ENCODE measurements at regions not wholly inside any gene's neighbourhood (a gene's known extent, or its start where the extent isn't known, plus 50 kb on each side); places are given as distances from the start of the nearest gene placed in this dataset.

DNA sequence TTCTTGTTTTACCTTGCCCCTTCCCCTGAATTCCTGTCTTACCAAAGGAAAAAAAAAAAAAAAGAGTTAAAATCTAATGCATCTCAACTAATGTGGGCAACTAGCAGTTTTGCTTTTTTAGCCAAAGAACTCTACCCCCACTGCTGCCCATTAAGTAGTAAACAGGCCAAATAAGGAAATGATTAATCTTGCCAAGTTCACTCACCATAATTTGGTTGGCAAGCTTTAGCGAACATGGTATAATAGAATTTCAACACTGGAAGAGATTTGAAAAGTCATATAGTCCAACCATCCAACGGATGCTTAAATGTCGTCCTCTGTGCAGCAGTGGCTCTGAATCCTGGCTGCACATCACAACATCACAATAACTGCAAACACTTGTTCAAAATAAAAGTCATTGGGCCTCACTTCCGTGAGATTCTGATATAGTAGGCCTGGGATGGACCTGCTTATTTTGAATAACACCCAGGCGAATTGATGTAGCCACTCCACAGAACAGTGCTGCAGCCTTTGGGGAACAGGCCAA lies 142.0 kb upstream of the UBE2E1 start:
- DNase-seq (ENCODE audit: low spot score) (no peak), ATAC-seq (ENCODE audit: low FRiP score) (peak; percentile 35)
- TF ChIP-seq, protein P1, sequence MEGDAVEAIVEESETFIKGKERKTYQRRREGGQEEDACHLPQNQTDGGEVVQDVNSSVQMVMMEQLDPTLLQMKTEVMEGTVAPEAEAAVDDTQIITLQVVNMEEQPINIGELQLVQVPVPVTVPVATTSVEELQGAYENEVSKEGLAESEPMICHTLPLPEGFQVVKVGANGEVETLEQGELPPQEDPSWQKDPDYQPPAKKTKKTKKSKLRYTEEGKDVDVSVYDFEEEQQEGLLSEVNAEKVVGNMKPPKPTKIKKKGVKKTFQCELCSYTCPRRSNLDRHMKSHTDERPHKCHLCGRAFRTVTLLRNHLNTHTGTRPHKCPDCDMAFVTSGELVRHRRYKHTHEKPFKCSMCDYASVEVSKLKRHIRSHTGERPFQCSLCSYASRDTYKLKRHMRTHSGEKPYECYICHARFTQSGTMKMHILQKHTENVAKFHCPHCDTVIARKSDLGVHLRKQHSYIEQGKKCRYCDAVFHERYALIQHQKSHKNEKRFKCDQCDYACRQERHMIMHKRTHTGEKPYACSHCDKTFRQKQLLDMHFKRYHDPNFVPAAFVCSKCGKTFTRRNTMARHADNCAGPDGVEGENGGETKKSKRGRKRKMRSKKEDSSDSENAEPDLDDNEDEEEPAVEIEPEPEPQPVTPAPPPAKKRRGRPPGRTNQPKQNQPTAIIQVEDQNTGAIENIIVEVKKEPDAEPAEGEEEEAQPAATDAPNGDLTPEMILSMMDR (IDR thresholded peaks at IDR 0.05), result no peak

DNA sequence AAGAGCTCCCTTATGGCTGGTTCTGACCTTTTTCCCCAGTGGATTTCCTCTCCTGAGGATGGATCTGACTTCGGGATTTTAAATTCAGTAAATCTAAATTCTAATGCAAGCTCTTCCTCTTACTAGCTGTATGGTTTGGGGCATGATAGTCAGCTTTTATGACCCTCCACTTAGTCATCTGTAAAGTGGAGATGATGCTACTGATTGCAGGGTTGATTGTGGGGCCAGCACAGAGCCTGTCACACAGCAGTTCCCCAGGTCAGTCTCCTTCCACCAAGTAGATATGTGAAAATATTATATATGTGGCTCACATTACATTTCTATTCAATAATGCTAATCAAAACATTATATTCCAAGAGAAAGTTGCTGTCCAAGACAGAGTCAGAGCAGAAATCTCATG lies 141.3 kb upstream of the UBE2E1 start:
- DNase-seq (ENCODE audit: low spot score), result no peak
- TF ChIP-seq, protein P1 (IDR thresholded peaks at IDR 0.05), result no peak
- no peak for ATAC-seq (ENCODE audit: low FRiP score)

DNA sequence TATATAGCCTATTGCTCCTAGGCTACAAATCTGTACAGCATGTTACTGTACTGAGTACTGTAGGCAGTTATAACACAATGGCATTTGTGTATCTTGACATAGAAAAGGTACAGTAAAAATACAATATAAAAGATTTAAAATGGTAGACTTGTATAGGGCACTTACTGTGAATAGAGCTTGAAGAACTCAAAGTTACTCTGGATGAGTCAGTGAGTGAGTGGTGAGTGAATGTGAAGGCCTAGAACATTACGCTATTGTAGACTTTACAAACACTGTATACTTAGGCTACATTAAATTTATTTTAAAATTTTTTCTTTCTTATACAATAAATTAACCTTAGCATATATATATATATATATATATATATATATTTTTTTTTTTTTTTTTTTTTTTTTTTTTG lies 140.0 kb upstream of the UBE2E1 start:
- ATAC-seq (ENCODE audit: low FRiP score), result no peak
- DNase-seq (ENCODE audit: low spot score), result no peak
- TF ChIP-seq, protein P1 (IDR thresholded peaks at IDR 0.05), result no peak

DNA sequence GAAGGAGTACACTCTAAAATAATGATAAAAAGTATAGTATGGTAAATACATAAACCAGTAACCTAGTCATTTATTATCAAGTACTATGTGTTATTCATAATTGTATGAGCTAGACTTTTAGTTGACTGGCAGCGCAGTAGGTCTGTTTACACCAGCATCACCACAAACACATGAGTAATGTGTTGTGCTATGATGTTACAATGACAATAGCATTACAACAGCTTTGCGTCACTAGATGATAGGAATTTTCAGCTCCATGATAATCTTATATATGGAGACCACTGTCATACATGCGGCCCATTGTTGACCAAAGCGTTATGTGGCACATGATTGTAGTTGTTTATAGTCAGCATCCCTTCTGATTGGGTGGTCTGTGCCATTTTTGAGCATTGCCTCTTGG lies 138.9 kb upstream of the UBE2E1 start:
- no peak for DNase-seq (ENCODE audit: low spot score)
- no peak for ATAC-seq (ENCODE audit: low FRiP score)
- TF ChIP-seq, protein P1 (IDR thresholded peaks at IDR 0.05), result no peak

DNA sequence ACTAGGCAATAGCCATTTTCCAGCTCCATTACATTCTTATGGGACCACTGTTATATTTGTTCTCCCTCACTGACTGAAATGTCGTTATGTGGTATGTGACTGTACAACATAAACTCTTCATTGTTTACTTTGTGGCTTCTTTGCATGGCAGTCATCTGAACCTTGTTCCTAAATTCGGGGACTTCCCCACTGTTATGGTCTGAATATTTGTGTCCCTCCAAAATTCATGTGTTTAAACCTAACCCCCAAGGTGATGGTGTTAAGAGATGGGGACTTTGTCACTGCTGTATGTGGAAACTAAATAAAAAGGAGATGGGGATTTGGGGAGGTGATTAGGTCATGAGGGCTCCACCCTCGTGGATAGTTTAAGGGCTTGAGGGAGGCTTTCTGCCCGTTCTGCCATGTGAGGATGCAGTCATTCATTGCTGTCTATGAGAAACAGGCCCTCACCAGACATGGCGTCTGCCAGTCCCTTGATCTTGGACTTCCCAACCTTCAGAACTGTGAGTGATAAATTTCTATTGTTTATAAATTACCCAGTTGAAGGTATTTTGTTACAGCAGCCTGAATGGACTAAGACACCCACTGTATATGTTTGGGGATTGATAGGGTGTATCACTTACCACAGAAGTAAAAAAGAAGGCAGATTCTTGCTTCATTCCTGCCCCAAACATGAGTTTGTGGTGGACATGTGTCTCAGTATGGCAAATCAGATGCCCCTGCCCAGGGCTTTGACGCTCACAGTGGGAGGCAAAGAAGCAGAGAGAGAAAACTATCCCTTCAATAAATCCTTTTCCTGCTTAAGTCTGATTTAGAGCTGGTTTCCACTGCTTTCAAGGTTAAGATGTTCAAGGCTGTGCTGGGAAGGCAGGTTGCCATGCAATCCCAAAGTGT lies 138.0 kb upstream of the UBE2E1 start:
- DNase-seq (ENCODE audit: low spot score), result no peak
- TF ChIP-seq, protein P1 (IDR thresholded peaks at IDR 0.05), result no peak
- ATAC-seq (ENCODE audit: low FRiP score), result no peak

DNA sequence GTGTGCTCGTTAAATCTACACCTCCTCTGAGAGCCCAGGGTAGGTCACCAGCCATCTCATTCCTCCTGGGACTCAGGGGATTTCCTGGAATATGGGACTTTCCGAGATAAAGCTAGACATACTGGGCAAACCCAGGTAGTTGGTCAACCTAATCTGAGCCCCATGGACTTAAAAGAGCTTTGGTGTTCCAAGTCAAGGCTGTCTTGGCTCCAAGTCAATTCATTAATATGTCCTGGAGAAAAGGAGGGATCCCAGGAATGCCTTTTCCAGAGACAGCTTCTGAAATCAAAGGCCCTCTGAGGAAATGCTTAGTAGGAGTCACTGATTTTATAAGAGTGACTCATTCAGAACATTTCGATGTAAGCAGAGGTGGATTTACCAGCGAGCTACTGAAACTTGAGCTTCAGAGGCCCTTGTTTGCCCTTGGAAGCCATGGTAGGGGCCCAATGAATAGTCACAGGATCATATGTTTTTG lies 137.3 kb upstream of the UBE2E1 start:
- peak; percentile 80 for ATAC-seq (ENCODE audit: low FRiP score)
- no peak for DNase-seq (ENCODE audit: low spot score)
- TF ChIP-seq, protein P1 (IDR thresholded peaks at IDR 0.05), result no peak
